Activated naive CD4-positive, alpha-beta T cell treated with Interleukin-2 at 50 U/mL for 16 hours (primary cell): ENCODE measurements at regions not wholly inside any gene's neighbourhood (a gene's known extent, or its start where the extent isn't known, plus 50 kb on each side); places are given as distances from the start of the nearest gene placed in this dataset.

Experiments
- DNase-seq: peaks from one replicate; pipeline ENCODE4 v3.0.0-alpha.2; 2020

GRCh38 chr12:24500831-24501230, 448.1 kb downstream of the BCAT1 start:
- DNase-seq, result no peak

GRCh38 chr12:24500421-24500820, 448.5 kb downstream of the BCAT1 start:
- DNase-seq, result no peak

DNA sequence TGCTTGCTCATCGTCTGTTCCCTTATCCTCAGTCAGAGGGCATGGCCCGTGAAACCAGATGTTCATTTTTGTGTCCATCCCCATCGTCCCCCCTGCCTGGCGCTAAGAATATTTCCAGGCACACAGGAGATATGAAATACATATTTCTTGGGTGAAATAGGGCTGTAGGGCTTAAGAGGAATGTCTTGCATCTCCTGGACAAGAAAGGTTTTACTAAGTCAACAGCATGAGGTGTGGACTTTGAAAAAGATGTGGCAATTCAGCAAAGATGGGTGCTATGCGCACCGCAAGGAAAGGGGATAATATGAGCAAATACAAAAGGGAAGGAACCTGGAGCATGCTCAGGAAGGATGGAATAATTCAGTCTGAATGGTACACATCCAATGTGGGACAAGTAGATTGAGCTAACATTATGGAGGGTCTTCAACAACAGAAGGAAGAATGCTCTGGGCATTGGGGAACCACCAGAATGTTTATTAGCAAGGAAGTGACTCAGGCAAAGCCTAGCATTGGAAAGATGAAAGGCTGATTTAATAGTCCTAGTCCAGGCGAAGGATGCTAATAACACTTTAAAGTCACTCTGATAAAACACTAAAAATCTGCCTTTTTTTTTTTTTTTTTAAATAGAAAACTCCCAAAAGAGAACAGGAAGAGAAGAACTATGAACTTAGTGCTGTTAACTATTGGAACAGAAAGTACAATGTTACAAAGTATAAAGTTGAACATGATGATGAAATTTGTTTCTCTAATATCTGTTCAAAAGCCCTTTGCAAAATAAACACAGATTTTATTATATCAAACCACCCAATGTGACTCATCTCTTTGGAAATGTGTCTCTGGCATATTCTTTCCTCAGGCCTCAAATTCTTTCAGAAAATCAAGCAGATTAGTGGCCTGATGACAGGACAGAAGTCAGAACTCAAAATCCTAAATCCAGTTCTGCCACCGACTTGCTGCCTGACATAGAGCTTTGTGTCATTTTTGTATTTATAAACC, 449.5 kb downstream of the BCAT1 start:
- DNase-seq, result no peak

DNA sequence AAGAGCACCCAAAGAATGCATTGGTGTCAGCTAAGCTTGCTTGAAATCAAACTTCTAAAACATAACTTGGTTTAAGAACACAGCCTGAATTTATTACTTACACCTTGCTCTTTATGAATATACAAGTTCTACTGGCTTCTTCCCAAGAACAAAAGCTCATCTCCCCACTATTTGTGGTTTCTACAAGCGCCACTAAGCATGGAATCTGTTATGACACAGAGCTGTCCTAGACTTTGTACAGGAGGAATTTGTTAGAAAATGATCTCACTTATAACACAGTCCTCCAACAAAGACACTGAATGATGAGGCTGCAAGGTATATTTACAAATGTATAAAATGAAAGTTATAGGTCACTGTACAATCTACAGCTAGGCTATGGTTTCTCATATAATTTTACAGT, 452.1 kb downstream of the BCAT1 start:
- no peak for DNase-seq

DNA sequence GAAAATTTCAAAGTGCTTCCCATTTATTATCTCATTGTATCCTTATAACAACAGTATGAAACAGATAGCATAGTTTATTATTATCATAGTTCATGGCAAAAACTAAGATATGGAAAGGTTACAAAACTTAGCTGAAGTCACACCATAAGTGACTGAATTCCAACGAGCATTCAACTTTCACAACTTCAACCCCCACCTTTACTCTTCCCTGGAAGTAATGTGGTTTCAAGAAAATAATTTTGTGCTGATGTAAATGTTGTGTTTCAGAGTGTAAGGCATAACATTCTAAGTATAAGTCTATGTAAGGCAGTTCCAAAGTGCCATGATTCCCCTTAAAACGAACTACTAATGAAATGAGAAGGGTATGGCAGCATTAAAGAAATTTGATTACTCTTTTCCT, 454.5 kb downstream of the BCAT1 start:
- DNase-seq, result no peak

GRCh38 chr12:24491968-24492367, 456.9 kb downstream of the BCAT1 start:
- DNase-seq, result no peak

DNA sequence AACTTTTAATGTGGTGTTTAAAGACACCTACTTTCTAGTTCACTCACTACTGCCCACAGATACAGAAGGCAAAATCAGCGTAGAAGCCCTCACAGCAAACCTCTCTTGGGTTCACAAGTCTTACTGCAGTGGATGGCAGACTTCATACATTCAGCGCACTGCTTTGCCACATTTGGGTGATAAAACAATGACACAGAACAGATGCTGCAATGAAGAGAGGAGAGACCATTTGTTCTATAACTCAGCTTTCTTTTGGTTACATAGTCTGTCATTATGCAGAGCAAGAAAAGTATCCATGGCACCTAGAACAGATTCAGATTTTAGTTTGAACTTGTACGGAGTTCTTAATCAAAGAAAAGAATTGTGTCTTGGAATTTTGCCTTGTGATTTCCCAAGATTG, 459.0 kb downstream of the BCAT1 start:
- no peak for DNase-seq

DNA sequence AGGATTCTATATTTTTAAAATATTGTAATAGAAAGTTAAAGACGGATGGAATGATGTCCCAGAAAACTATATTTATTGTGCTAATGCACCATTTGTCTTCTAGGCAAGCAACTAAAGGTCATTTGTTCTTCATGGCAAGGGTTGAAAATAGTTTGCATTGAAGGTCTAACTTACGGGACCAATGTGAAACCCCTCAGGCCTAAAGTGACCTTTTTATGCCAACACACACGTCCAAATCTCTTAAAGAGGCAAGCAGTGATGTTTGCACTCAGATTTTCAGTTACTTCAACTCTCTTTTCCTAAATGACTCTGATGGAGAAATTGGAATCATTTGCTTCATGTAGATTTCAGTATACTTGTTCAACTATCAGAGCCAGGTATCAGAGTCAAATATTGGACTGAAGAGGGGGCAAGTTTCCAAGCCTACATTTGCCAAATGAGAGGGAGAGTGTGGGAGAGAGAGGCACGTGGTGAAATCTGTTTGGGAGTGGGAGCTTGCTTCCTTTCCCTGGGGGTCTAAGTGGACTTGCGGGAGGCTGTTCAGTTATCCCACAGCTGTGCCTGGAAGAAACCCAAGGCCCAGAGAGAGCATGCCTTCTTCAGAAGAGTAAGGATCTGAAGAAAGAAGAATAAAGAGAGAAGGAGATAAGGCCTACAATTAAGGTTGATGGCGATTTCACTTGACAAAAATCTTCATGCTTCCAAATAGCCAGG, 459.8 kb downstream of the BCAT1 start:
- DNase-seq, result no peak

GRCh38 chr12:24488091-24488596, 460.8 kb downstream of the BCAT1 start:
- no peak for DNase-seq

GRCh38 chr12:24487606-24488005, 461.3 kb downstream of the BCAT1 start:
- DNase-seq, result no peak

- no peak for DNase-seq
Observed at GRCh38 chr12:24483732-24484131, 465.2 kb downstream of the BCAT1 start.

DNA sequence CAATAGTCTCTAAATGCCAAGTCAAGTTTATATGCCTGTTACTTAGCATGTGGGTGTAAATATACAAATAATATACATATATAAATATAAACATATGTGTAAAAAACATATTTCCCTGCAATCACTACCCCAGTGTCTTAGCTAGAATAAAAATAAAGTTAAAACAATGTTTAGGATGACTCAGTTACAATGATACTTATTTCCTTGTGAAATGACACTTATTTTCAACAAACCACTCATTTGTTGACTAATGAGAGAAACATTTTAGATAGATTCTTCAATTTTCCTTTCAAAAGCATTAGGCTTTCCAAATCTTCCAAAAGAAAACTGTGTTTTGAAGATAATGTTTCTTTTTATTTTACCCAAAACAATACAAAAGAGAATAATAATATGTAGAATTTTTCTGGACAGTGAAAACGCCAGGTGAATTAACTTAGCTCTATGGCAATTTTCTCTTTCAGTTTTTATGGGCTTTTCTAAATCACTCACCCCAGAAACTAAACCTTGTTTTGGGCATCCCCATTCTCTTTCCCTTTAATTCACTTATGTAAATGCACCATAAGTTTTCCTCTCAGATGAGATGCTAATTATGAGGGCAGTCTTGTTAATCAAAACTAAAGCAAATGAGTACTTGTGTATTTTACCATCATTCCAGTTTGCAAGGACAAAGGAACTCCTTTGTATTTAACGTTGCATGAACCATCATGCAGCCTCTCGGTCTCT, 465.9 kb downstream of the BCAT1 start:
- no peak for DNase-seq

DNA sequence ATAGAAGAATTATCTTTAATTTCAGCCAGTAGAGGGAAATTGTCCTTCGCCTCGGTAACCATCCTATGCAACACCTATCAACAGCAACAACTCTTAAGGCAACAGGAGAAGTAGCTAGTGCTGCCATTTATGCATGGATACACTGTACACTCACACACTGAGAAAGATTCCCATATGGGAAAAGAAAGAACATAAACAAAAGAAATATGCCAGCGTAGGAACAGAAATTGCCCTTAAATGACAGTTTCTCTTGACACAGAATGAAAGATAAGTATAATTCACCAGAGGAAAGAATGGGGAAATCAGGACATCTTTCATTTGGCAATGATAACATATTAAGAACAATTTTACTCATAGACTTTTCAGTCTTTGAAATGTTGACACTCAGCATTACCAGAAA, 466.9 kb downstream of the BCAT1 start:
- DNase-seq, result no peak

DNA sequence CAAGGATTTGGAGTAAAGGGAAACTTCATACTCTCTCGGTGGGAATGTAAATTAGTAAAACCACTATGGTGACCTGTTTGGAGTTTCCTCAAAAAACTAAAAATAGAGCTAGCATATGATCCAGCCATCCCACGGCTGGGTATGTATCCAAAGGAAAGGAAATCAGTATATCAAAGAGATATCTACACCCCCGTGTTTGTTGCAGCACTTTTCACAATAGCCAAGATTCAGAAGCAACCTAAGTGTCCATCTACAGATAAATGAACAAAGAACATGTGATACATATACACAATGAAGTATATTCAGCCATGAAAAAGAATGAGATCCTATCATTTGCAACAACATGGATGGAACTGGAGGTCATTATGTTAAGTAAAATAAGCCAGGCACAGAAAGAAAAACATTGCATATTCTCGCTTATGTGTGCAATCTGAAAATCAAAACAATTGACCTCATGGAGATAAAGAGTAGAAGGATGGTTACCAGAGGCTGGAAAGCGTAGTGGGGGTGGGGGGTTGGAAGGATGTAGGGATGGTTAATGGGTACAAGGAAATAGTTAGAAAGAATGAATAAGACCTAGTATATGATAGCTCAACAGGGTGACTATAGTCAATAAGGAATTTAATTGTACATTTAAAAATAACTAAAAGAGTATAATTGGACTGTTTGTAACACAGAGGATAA, 468.0 kb downstream of the BCAT1 start:
- DNase-seq, result no peak

GRCh38 chr12:24479131-24479530, 469.8 kb downstream of the BCAT1 start:
- no peak for DNase-seq

- DNase-seq, result no peak
Observed at GRCh38 chr12:24478254-24478653, 470.6 kb downstream of the BCAT1 start.

- no peak for DNase-seq
Observed at GRCh38 chr12:24476310-24476709, 472.6 kb downstream of the BCAT1 start.

DNA sequence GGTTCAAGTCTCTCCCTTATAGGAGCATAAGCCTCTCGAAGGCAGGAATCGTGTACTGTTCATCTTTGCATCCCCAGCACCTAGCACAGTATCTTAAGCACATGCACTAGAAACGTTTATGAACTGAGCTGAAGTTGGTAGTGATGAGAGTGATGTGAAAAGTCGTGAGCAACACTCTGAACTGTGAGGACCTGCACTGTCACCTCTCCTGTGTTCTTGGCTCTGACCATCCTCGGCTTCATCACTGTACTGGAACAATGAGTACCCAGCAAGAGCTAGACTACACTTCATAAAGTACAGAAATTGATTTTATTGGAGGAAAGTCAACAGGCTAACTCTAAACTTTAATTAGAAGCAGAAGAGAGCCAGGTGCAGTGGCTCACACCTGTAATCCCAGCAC, 473.6 kb downstream of the BCAT1 start:
- no peak for DNase-seq

GRCh38 chr12:24473097-24473496, 475.8 kb downstream of the BCAT1 start:
- DNase-seq, result no peak

DNA sequence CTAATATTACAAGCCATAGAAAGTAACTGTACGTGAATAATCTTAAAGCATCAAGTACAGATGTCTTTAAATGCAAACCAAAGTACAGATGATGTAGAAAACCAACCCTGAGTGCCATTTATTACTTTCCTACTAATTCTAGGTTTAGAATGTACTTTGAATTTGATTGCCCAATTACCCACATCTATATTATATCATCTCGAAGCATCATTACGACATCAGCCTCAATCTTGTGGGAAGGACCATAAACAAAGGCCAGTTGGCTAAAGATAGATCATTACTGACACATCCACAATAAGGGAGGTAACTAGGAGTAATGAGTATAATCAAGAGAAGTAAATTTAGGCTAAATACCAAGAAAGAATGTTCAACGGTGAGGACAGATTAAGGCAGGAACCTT, 478.9 kb downstream of the BCAT1 start:
- DNase-seq, result no peak

DNA sequence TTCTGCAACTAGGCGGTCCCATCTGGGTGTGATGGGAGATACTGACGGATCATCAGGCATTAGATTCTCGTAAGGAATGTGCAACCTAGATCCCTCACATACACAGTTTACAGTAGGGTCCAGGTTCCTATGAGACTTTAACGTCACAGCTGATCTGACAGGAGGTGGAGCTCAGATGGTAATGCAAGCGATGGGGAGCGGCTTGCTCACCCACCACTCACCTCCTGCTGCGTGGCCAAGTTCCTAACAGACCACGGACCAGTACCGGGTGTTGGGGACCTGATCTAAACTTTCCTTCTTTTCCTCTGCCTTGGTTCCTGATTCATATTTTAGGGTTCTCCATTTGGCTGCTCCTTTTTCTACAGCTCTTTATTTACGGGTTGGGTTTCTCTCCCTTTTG, 479.8 kb downstream of the BCAT1 start:
- no peak for DNase-seq

DNA sequence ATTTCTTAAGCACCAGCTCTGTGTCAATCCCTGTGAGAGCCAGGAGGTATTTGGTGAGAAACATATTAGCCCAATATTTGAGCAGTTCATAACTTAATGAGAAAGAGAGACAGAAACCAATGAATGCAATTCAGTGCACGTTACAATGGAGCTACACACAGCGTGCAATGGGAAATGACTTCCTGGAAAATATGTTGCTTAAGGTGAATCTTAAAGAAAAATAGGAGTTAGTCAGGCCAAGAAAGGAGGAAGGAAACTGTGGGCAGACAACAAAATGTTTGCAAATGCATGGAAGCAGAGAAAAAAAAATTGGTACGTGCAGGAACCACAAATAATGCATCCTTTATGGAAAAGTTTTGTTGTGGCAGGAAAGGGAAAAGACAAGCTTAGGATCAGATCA, 481.7 kb downstream of the BCAT1 start:
- DNase-seq, result no peak

DNA sequence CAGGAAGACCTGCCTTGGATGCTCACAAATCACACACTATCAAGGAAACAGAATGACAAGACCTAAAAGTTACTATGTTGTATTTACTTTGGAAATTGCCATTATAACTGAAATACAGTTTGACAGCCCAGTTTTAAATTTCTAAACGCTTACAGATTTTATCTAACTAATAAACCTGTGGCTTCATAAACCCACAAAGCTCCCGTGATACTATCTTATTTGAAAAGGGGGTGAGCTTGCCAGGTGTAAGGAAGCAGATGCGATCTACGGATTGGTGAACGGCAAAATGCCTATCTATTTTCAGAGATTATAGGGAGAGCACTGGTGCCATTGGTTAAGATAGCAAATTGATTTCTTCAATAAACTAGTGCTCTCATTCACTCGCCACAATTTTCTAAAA, 485.5 kb downstream of the BCAT1 start:
- DNase-seq, result no peak
